Activated B cell treated with CpG ODN at 0.5 μM for 24 hours (primary cell): ENCODE measurements at regions not wholly inside any gene's neighbourhood (a gene's known extent, or its start where the extent isn't known, plus 50 kb on each side); places are given as distances from the start of the nearest gene placed in this dataset.
A peak's percentile ranks its signal among the peaks of the same experiment; 100 is the strongest.

Source experiments
- ATAC-seq: fragments of 200-7000 bp; cut with Tn5 transposase; one replicate; pipeline ENCODE4 v1.10.0; 2021; ENCODE audit warnings: low read depth, mild to moderate bottlenecking, moderate library complexity
- CTCF ChIA-PET: fragments of 350-600 bp; sonication (Branson Sonifier 250); formaldehyde crosslinking; loops from one replicate; lab custom pipeline; 2021; ENCODE audit warnings: antibody characterized with exemption; lab: Charles Lee
- POLR2A ChIA-PET: fragments of 350-600 bp; sonication (Branson Sonifier 250); formaldehyde crosslinking; loops from one replicate; lab custom pipeline; 2021; ENCODE audit warnings: antibody characterized with exemption; lab: Charles Lee
- DNase-seq: peaks from one replicate; pipeline ENCODE4 v3.0.0; 2022
- H3K27ac Mint-ChIP-seq: one replicate; pipeline ENCODE4 v1.8.0; 2020; ENCODE audit warnings: mixed read lengths
- H3K27me3 Mint-ChIP-seq: one replicate; pipeline ENCODE4 v1.8.0; 2021; ENCODE audit warnings: mixed read lengths
- H3K36me3 Mint-ChIP-seq: one replicate; pipeline ENCODE4 v1.8.0; 2021; ENCODE audit warnings: low read depth, mixed read lengths
- H3K4me1 Mint-ChIP-seq: one replicate; pipeline ENCODE4 v1.8.0; 2021; ENCODE audit warnings: mixed read lengths
- H3K4me3 Mint-ChIP-seq: one replicate; pipeline ENCODE4 v1.8.0; 2020; ENCODE audit warnings: mild to moderate bottlenecking, mixed read lengths
- H3K9me3 Mint-ChIP-seq: one replicate; pipeline ENCODE4 v1.8.0; 2020; ENCODE audit warnings: mixed read lengths
- CTCF ChIP-seq: fragments of 200-600 bp; IDR thresholded peaks from one replicate; pipeline ENCODE4 v1.8.0; 2022; ENCODE audit warnings: antibody characterized with exemption, mild to moderate bottlenecking
- intact Hi-C: fragments of 100-400 bp; cut with micrococcal nuclease; formaldehyde crosslinking; loops from one replicate; pipeline ENCODE4 v1.15.1; 2024

GRCh38 chr17:72421128-72422092 lies 300.6 kb downstream of the SOX9 start:
- Mint-ChIP-seq H3K4me3 (peak overlapping the region; percentile 39), H3K27me3 (no peaks in the 10 kb centered on the region), H3K36me3 (no peaks in the 10 kb centered on the region), H3K4me1 (peaks cover 56% of the 10 kb centered on the region), H3K27ac (peak overlapping the region; percentile 78), H3K9me3 (peaks cover 8% of the 10 kb centered on the region)
- ATAC-seq = peak; percentile 48
- peak; percentile 21 for DNase-seq
- no peak for TF ChIP-seq CTCF
- CTCF ChIA-PET = no interaction called here
- intact Hi-C loops = loop anchor here (1.0 to 10.0 kb wide), 4 partner anchors 14 to 773 kb away; partner anchors contain the start of gene COG1
- POLR2A ChIA-PET = interaction anchor here (0.7 to 1.2 kb wide), 2 partner anchors 14 to 15 kb away, joined by 3 read pairs; no protein-coding TSS in a partner anchor

- peak overlapping the region; percentile 80 for H3K27ac Mint-ChIP-seq
- H3K4me1 Mint-ChIP-seq = peaks cover 56% of the 10 kb centered on the region
- DNase-seq (no peak), ATAC-seq (no peak)
- TF ChIP-seq CTCF = no peak
- intact Hi-C loops = loop anchor here (1.0 to 10.0 kb wide), 3 partner anchors 15 to 773 kb away; partner anchors contain the start of gene COG1
- H3K4me3 Mint-ChIP-seq = peak overlapping the region; percentile 54
- H3K27me3 Mint-ChIP-seq = no peaks in the 10 kb centered on the region
- CTCF ChIA-PET = no interaction called here
- POLR2A ChIA-PET = interaction anchor here (0.7 to 1.2 kb wide), 2 partner anchors 14 to 16 kb away, joined by 3 read pairs; no protein-coding TSS in a partner anchor
- peaks cover 4% of the 10 kb centered on the region for H3K9me3 Mint-ChIP-seq
- H3K36me3 Mint-ChIP-seq = no peaks in the 10 kb centered on the region
These were observed 301.3 kb downstream of the SOX9 start for GRCh38 chr17:72422204-72422504.

- intact Hi-C loops = loop anchor here (1.0 to 10.0 kb wide), 3 partner anchors 15 to 772 kb away; partner anchors contain the start of gene COG1
- DNase-seq (peak; percentile 27), ATAC-seq (peak; percentile 32)
- H3K4me3 Mint-ChIP-seq = peak overlapping the region; percentile 54
- ChIA-PET CTCF (no interaction called here), POLR2A (interaction anchor here (0.6 kb wide), 1 partner anchor 43 kb away, joined by 3 read pairs; no protein-coding TSS in a partner anchor)
- peak overlapping the region; percentile 80 for H3K27ac Mint-ChIP-seq
- peaks cover 56% of the 10 kb centered on the region for H3K4me1 Mint-ChIP-seq
- no peaks in the 10 kb centered on the region for H3K36me3 Mint-ChIP-seq
- TF ChIP-seq CTCF = no peak
- H3K27me3 Mint-ChIP-seq = no peaks in the 10 kb centered on the region
- peaks cover 4% of the 10 kb centered on the region for H3K9me3 Mint-ChIP-seq
These were observed 301.9 kb downstream of the SOX9 start for GRCh38 chr17:72422505-72423285.

GRCh38 chr17:72423286-72423589 lies 302.4 kb downstream of the SOX9 start:
- Mint-ChIP-seq H3K9me3 (peaks cover 1% of the 10 kb centered on the region), H3K4me1 (peaks cover 56% of the 10 kb centered on the region), H3K36me3 (no peaks in the 10 kb centered on the region), H3K27ac (peak overlapping the region; percentile 80), H3K27me3 (no peaks in the 10 kb centered on the region), H3K4me3 (peak overlapping the region; percentile 54)
- ATAC-seq (no peak), DNase-seq (no peak)
- TF ChIP-seq CTCF = no peak
- POLR2A ChIA-PET = no interaction called here
- intact Hi-C loops = loop anchor here (2.0 to 10.0 kb wide), 2 partner anchors 92 to 772 kb away; partner anchors contain the start of gene COG1
- CTCF ChIA-PET = no interaction called here

- ATAC-seq (no peak), DNase-seq (no peak)
- no peaks in the 10 kb centered on the region for H3K36me3 Mint-ChIP-seq
- H3K4me3 Mint-ChIP-seq = no peak overlapping the region
- ChIA-PET POLR2A (no interaction called here), CTCF (no interaction called here)
- H3K27me3 Mint-ChIP-seq = no peaks in the 10 kb centered on the region
- peaks cover 56% of the 10 kb centered on the region for H3K4me1 Mint-ChIP-seq
- TF ChIP-seq CTCF = no peak
- no peak overlapping the region for H3K27ac Mint-ChIP-seq
- H3K9me3 Mint-ChIP-seq = no peaks in the 10 kb centered on the region
- intact Hi-C loops = loop anchor here (2.0 to 10.0 kb wide), 2 partner anchors 91 to 771 kb away; partner anchors contain the start of gene COG1
These were observed 302.9 kb downstream of the SOX9 start for GRCh38 chr17:72423718-72424117.
